Ishikawa (cell line): ENCODE measurements at regions not wholly inside any gene's neighbourhood (a gene's known extent, or its start where the extent isn't known, plus 50 kb on each side); places are given as distances from the start of the nearest gene placed in this dataset.

Source experiments
- CREB1 ChIP-seq: IDR thresholded peaks from 2 replicates; pipeline ENCODE4 v1.6.1; 2012; ENCODE audit warnings: low read depth
- EGR1 ChIP-seq: IDR thresholded peaks from 2 replicates; pipeline ENCODE4 v1.6.1; 2012
- NFIC ChIP-seq: IDR thresholded peaks from 2 replicates; pipeline ENCODE4 v1.6.1; 2012
- RAD21 ChIP-seq: IDR thresholded peaks from 2 replicates; pipeline ENCODE4 v1.6.1; 2012; ENCODE audit warnings: low read depth
- TAF1 ChIP-seq: IDR thresholded peaks from 2 replicates; pipeline ENCODE4 v1.6.1; 2012; ENCODE audit warnings: low read depth, mild to moderate bottlenecking
- TCF12 ChIP-seq: IDR thresholded peaks from 2 replicates; pipeline ENCODE4 v1.6.1; 2012; ENCODE audit warnings: low read depth
- TF ChIP-seq, protein P1 (sequence below): IDR thresholded peaks from 2 replicates; pipeline ENCODE4 v1.6.1; 2012; ENCODE audit warnings: low read depth, mild to moderate bottlenecking
- TF ChIP-seq, protein P2 (sequence below): IDR thresholded peaks from 2 replicates; pipeline ENCODE4 v1.6.1; 2012

DNA sequence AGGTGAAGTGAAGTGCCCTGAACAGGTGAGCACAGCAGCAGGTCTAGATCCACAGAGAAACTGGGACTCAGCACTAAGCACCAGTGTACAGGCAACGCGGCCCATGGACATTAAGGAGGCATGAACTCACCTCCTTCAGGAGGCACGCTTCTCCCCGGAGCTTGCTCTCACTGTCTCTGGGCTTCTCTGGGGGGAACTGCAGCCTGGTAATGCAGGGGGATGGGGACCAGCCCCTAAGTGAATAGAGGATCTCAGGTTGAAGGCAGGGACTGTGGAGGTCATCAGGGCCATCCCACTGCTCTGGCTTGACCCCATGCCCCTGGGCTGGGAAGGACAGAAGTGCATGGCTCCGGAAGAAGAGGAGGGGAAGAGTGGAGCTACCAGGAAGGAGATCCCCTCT is 495.6 kb upstream of the B3GAT1 start:
- no peak for TF ChIP-seq RAD21
- TF ChIP-seq EGR1: no peak
- no peak for TF ChIP-seq TCF12
- TF ChIP-seq TAF1: no peak
- no peak for TF ChIP-seq NFIC
- TF ChIP-seq CREB1: no peak
- TF ChIP-seq, protein P1, sequence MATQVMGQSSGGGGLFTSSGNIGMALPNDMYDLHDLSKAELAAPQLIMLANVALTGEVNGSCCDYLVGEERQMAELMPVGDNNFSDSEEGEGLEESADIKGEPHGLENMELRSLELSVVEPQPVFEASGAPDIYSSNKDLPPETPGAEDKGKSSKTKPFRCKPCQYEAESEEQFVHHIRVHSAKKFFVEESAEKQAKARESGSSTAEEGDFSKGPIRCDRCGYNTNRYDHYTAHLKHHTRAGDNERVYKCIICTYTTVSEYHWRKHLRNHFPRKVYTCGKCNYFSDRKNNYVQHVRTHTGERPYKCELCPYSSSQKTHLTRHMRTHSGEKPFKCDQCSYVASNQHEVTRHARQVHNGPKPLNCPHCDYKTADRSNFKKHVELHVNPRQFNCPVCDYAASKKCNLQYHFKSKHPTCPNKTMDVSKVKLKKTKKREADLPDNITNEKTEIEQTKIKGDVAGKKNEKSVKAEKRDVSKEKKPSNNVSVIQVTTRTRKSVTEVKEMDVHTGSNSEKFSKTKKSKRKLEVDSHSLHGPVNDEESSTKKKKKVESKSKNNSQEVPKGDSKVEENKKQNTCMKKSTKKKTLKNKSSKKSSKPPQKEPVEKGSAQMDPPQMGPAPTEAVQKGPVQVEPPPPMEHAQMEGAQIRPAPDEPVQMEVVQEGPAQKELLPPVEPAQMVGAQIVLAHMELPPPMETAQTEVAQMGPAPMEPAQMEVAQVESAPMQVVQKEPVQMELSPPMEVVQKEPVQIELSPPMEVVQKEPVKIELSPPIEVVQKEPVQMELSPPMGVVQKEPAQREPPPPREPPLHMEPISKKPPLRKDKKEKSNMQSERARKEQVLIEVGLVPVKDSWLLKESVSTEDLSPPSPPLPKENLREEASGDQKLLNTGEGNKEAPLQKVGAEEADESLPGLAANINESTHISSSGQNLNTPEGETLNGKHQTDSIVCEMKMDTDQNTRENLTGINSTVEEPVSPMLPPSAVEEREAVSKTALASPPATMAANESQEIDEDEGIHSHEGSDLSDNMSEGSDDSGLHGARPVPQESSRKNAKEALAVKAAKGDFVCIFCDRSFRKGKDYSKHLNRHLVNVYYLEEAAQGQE: no peak
- TF ChIP-seq, protein P2, sequence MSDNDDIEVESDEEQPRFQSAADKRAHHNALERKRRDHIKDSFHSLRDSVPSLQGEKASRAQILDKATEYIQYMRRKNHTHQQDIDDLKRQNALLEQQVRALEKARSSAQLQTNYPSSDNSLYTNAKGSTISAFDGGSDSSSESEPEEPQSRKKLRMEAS: no peak
